HepG2 (cell line): ENCODE measurements at regions not wholly inside any gene's neighbourhood (a gene's known extent, or its start where the extent isn't known, plus 50 kb on each side); places are given as distances from the start of the nearest gene placed in this dataset.

Source experiments
- ATAC-seq: fragments of 200-7000 bp; cut with Tn5 transposase; 3 replicates; pipeline ENCODE4 v1.9.1; 2020; ENCODE audit warnings: mild to moderate bottlenecking, moderate library complexity
- BruUV-seq: library from RNA; stranded (reverse); fragments of 400-500 nt; replicated peaks from 2 replicates; lab custom pipeline; 2021; lab: Mats Ljungman, UMichigan
- CTCF ChIA-PET: fragments of 300-600 bp; formaldehyde crosslinking; extraction: SDS; loops from one replicate; lab custom pipeline; 2021; ENCODE audit warnings: low total read pairs, inconsistent platforms, low intra/inter-chr PET ratio; lab: Yijun Ruan, JAX
- POLR2A ChIA-PET: fragments of 350-600 bp; sonication (Branson Sonifier 250); formaldehyde crosslinking; loops from one replicate; lab custom pipeline; 2020; ENCODE audit warnings: antibody characterized with exemption, inconsistent platforms; lab: Yijun Ruan, JAX
- DNase-seq: peaks from one replicate; pipeline ENCODE4 v3.0.0-alpha.2; 2015; ENCODE audit warnings: low spot score
- FAIRE-seq: peaks from 3 replicates; lab custom pipeline; 2011; peaks lifted over from hg19 to GRCh38; lab: Jason Lieb, UNC
- H2AFZ ChIP-seq: one replicate; pipeline ENCODE4 v1.6.1; 2011; ENCODE audit warnings: low read length, inconsistent platforms
- H3K27ac ChIP-seq: fragments of 300-600 bp; 3 replicates; pipeline ENCODE4 v1.8.0; 2011; ENCODE audit warnings: mixed run types, mild to moderate bottlenecking, mixed read lengths, low read length, inconsistent platforms; ENCODE audit not compliant: insufficient read depth; ENCODE audit errors: extremely low read length
- H3K27me3 ChIP-seq, 2 experiments: fragments of 200-600 bp in 1 of 2; 2 replicates in 1 of 2; 3 replicates in 1 of 2; pipeline versions ENCODE4 v1.6.0 to v1.8.0; 2011; ENCODE audit warnings: low read length in 2 of 2, mild to moderate bottlenecking in 2 of 2, moderate library complexity in 2 of 2, inconsistent platforms in 1 of 2; ENCODE audit not compliant: insufficient read depth in 2 of 2, control insufficient read depth in 1 of 2
- H3K36me3 ChIP-seq, 2 experiments: fragments of 200-600 bp in 1 of 2; replicated peaks in 1 of 2; 2 replicates in 1 of 2; 3 replicates in 1 of 2; pipeline versions ENCODE4 v1.5.1 to v1.8.0; 2011; ENCODE audit warnings: low read length in 2 of 2, inconsistent platforms in 1 of 2; ENCODE audit not compliant: insufficient read depth in 2 of 2, control insufficient read depth in 1 of 2
- H3K4me1 ChIP-seq: 2 replicates; pipeline ENCODE4 v1.5.1; 2012; ENCODE audit warnings: low read length, inconsistent platforms; ENCODE audit not compliant: insufficient read depth
- H3K4me2 ChIP-seq: 2 replicates; pipeline ENCODE4 v1.6.0; 2011; ENCODE audit warnings: low read depth, low read length, inconsistent platforms
- H3K4me3 ChIP-seq, 3 experiments: fragments of 200-600 bp in 1 of 3; sonication (generic), shearing (Covaris generic) in 1 of 3; replicated peaks in 1 of 3; 2 replicates each; pipeline ENCODE4 v1.5.1; 2011 to 2016; ENCODE audit warnings: low read length in 3 of 3, inconsistent platforms in 2 of 3, low read depth in 2 of 3, mild to moderate bottlenecking in 2 of 3, control low read depth in 1 of 3, mixed read lengths in 1 of 3; ENCODE audit not compliant: insufficient read depth in 1 of 3
- H3K79me2 ChIP-seq: one replicate; pipeline ENCODE4 v1.6.1; 2011; ENCODE audit warnings: low read length, inconsistent platforms; ENCODE audit not compliant: insufficient read depth
- H3K9ac ChIP-seq: 2 replicates; pipeline ENCODE4 v1.6.0; 2011; ENCODE audit warnings: mild to moderate bottlenecking, low read depth, low read length, inconsistent platforms; ENCODE audit not compliant: insufficient read depth
- H3K9me3 ChIP-seq: 2 replicates; pipeline ENCODE4 v1.5.1; 2012; ENCODE audit warnings: mild to moderate bottlenecking, low read length
- H4K20me1 ChIP-seq: 2 replicates; pipeline ENCODE4 v1.6.0; 2011; ENCODE audit warnings: inconsistent platforms, mild to moderate bottlenecking, low read length, moderate library complexity; ENCODE audit not compliant: insufficient read depth
- CEBPB ChIP-seq: IDR thresholded peaks from 2 replicates; pipeline ENCODE4 v1.6.1; 2011; ENCODE audit warnings: low read depth, low read length, improper control_type of control experiment, borderline replicate concordance
- FOXO1 ChIP-seq: sonication (generic); formaldehyde crosslinking; IDR thresholded peaks from 2 replicates; pipeline ENCODE4 v1.4.0; 2020; ENCODE audit warnings: missing genetic modification reagents
- KDM4B ChIP-seq: sonication (generic); formaldehyde crosslinking; IDR thresholded peaks from 2 replicates; pipeline ENCODE4 v1.4.0; 2020; ENCODE audit warnings: missing genetic modification reagents
- KDM5B ChIP-seq: sonication (generic); formaldehyde crosslinking; IDR thresholded peaks from 2 replicates; pipeline ENCODE4 v1.4.0; 2020; ENCODE audit warnings: missing genetic modification reagents, mild to moderate bottlenecking, borderline replicate concordance
- PAF1 ChIP-seq: IDR thresholded peaks from 2 replicates; pipeline ENCODE4 v1.6.1; 2016; ENCODE audit warnings: missing genetic modification reagents, missing compliant biosample characterization
- RXRA ChIP-seq: sonication (generic); formaldehyde crosslinking; IDR thresholded peaks from 2 replicates; pipeline ENCODE4 v1.5.1; 2020; ENCODE audit warnings: missing genetic modification reagents
- ZFP1 ChIP-seq: IDR thresholded peaks from 2 replicates; pipeline ENCODE4 v1.6.1; 2016
- ZNF12 ChIP-seq: sonication (generic); formaldehyde crosslinking; IDR thresholded peaks from 2 replicates; pipeline ENCODE4 v1.5.0; 2020; ENCODE audit warnings: missing genetic modification reagents
- ZZZ3 ChIP-seq: sonication (generic); formaldehyde crosslinking; IDR thresholded peaks from 2 replicates; pipeline ENCODE4 v1.4.0; 2020; ENCODE audit warnings: missing genetic modification reagents, mild to moderate bottlenecking, borderline replicate concordance
- WGBS: methylation state at CpG from one replicate; pipeline ENCODE4 v1.1.6; 2017; ENCODE audit warnings: low lambda C conversion rate; 5-methylcytosine and 5-hydroxymethylcytosine counted together
- in situ Hi-C: cut with HindIII; loops from 2 replicates; pipeline ENCODE4 v1.10.0; 2017; ENCODE audit warnings: low pct_unique_long_range_greater_than_20kb; ENCODE audit not compliant: extremely low pct_ligation_motif_present
- intact Hi-C: fragments of 100-400 bp; cut with micrococcal nuclease; formaldehyde crosslinking; loops from one replicate; pipeline ENCODE4 v1.10.0; 2022; ENCODE audit not compliant: unreplicated experiment
- TF ChIP-seq, protein P1 (sequence below): sonication (generic); formaldehyde crosslinking; IDR thresholded peaks from 2 replicates; pipeline ENCODE4 v1.4.0; 2020; ENCODE audit warnings: missing genetic modification reagents
- TF ChIP-seq, protein P2 (sequence below): sonication (generic); formaldehyde crosslinking; IDR thresholded peaks from 2 replicates; pipeline ENCODE4 v1.5.0; 2020; ENCODE audit warnings: missing genetic modification reagents

- DNase-seq (no peak), ATAC-seq (no peak), FAIRE-seq (no peak)
- WGBS = 20% methylated on average over 5 of the region's 5 CpGs
- in situ Hi-C loops (no loop called here), intact Hi-C loops (no loop called here)
- BruUV-seq = no TSS peak
- H3K27ac ChIP-seq = no peak overlapping the region
- no peaks in the 10 kb centered on the region for H4K20me1 ChIP-seq
- H3K27me3 ChIP-seq = no peaks in the 10 kb centered on the region
- POLR2A ChIA-PET = no interaction called here
- H3K79me2 ChIP-seq = no peaks in the 10 kb centered on the region
- H2AFZ ChIP-seq = no peak overlapping the region
- no peak for TF ChIP-seq FOXO1 (CRISPR knock-in tag)
- no peak overlapping the region for H3K9ac ChIP-seq
- H3K4me2 ChIP-seq = no peak overlapping the region
- no peaks in the 10 kb centered on the region for H3K9me3 ChIP-seq
- no peak overlapping the region for H3K4me3 ChIP-seq
- no peaks in the 10 kb centered on the region for H3K36me3 ChIP-seq
- H3K4me1 ChIP-seq = no peaks in the 10 kb centered on the region
- CTCF ChIA-PET = no interaction called here
Measured at GRCh38 chr20:54843865-54844264, 368.5 kb downstream of the DOK5 start.

GRCh38 chr20:54843431-54843830, 368.0 kb downstream of the DOK5 start:
- POLR2A ChIA-PET = no interaction called here

More at GRCh38 chr20:54843431-54843830, 368.0 kb downstream of the DOK5 start:
- ATAC-seq (no peak), FAIRE-seq (no peak), DNase-seq (no peak)
- H3K9ac ChIP-seq = no peak overlapping the region
- CTCF ChIA-PET = no interaction called here
- H3K79me2 ChIP-seq = no peaks in the 10 kb centered on the region
- H3K4me3 ChIP-seq = no peak overlapping the region
- no peaks in the 10 kb centered on the region for H3K36me3 ChIP-seq
- H4K20me1 ChIP-seq = no peaks in the 10 kb centered on the region
- H2AFZ ChIP-seq = no peak overlapping the region
- no peak overlapping the region for H3K4me2 ChIP-seq
- BruUV-seq = no TSS peak
- no peaks in the 10 kb centered on the region for H3K27me3 ChIP-seq
- 20% methylated on average over 1 of the region's 1 CpG for WGBS
- intact Hi-C loops (no loop called here), in situ Hi-C loops (no loop called here)
- no peak for TF ChIP-seq CEBPB
- TF ChIP-seq, protein P1, sequence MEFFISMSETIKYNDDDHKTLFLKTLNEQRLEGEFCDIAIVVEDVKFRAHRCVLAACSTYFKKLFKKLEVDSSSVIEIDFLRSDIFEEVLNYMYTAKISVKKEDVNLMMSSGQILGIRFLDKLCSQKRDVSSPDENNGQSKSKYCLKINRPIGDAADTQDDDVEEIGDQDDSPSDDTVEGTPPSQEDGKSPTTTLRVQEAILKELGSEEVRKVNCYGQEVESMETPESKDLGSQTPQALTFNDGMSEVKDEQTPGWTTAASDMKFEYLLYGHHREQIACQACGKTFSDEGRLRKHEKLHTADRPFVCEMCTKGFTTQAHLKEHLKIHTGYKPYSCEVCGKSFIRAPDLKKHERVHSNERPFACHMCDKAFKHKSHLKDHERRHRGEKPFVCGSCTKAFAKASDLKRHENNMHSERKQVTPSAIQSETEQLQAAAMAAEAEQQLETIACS (CRISPR knock-in tag) = no peak
- no peak for TF ChIP-seq ZNF12 (CRISPR knock-in tag)
- no peak for TF ChIP-seq RXRA
- no peak for TF ChIP-seq ZFP1 (CRISPR knock-in tag)
- no peak for TF ChIP-seq KDM4B (CRISPR knock-in tag)
- no peak for TF ChIP-seq PAF1 (CRISPR knock-in tag)
- no peak for TF ChIP-seq ZZZ3
- TF ChIP-seq KDM5B (CRISPR knock-in tag) = no peak
- TF ChIP-seq, protein P2, sequence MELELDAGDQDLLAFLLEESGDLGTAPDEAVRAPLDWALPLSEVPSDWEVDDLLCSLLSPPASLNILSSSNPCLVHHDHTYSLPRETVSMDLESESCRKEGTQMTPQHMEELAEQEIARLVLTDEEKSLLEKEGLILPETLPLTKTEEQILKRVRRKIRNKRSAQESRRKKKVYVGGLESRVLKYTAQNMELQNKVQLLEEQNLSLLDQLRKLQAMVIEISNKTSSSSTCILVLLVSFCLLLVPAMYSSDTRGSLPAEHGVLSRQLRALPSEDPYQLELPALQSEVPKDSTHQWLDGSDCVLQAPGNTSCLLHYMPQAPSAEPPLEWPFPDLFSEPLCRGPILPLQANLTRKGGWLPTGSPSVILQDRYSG (CRISPR knock-in tag) = no peak
- H3K4me1 ChIP-seq = no peaks in the 10 kb centered on the region
- no peaks in the 10 kb centered on the region for H3K9me3 ChIP-seq
- H3K27ac ChIP-seq = no peak overlapping the region
